ENCODE measurements at regions not wholly inside any gene's neighbourhood (a gene's known extent, or its start where the extent isn't known, plus 50 kb on each side); places are given as distances from the start of the nearest gene placed in this dataset.

GRCh38 chr3:106522397-106522796 lies 653.6 kb upstream of the CBLB start:
- Histone ChIP-seq H3K36me3 (ENCODE audit: insufficient read depth) (no peaks in the 10 kb centered on the region), H3K27me3 (ENCODE audit: insufficient read depth) (no peaks in the 10 kb centered on the region), H3K9me2 (ENCODE audit: insufficient read depth) (0 out of 2 replicates have a peak, but pooled peaks cover 6% of the 10 kb centered on the region), H2AFZ (no peak overlapping the region), H3K4me1 (ENCODE audit: insufficient read depth) (no peaks in the 10 kb centered on the region), H3K79me2 (replicated peaks; ENCODE audit: insufficient read depth) (no peaks in the 10 kb centered on the region), H3K27ac (ENCODE audit: low read depth) (no peak overlapping the region), H3K4me2 (no peak overlapping the region), H3F3A (replicated peaks; ENCODE audit: low read depth) (no peaks in the 10 kb centered on the region), H3K4me3 (no peak overlapping the region), H4K20me1 (replicated peaks; ENCODE audit: insufficient read depth) (no peaks in the 10 kb centered on the region)
- Mint-ChIP-seq H3K27me3 (ENCODE audit: insufficient read depth, low read depth, poor library complexity) (peaks cover 6% of the 10 kb centered on the region), H3K4me1 (no peaks in the 10 kb centered on the region), H3K9me3 (peaks cover 10% of the 10 kb centered on the region; the same call in 2 of the 3 replicates), H3K4me3 (no peak overlapping the region), H3K27ac (no peak overlapping the region), H3K36me3 (ENCODE audit: low read depth) (peaks cover 14% of the 10 kb centered on the region; the same call in 2 of the 3 replicates)
- TF ChIP-seq NANOG (IDR thresholded peaks at IDR 0.05; ENCODE audit: borderline replicate concordance) (no peak), ZNF462 (CRISPR knock-in tag; IDR thresholded peaks at IDR 0.05) (no peak), REST (IDR thresholded peaks at IDR 0.05; ENCODE audit: unreplicated experiment) (no peak), ZNF331 (CRISPR knock-in tag; IDR thresholded peaks at IDR 0.05; ENCODE audit: low read depth) (no peak), ETS1 (IDR thresholded peaks at IDR 0.05) (no peak), EZH2phosphoT487 (IDR thresholded peaks at IDR 0.05; ENCODE audit: unreplicated experiment) (no peak)
- ATAC-seq (no peak), DNase-seq (ENCODE audit: low spot score) (no peak)

All from GM23338 (cell line).